ENCODE measurements at regions not wholly inside any gene's neighbourhood (a gene's known extent, or its start where the extent isn't known, plus 50 kb on each side); places are given as distances from the start of the nearest gene placed in this dataset.

- no peaks in the 10 kb centered on the region for H3K4me1 ChIP-seq (ENCODE audit: control insufficient read depth, extremely low read depth, insufficient read depth, low read length)
- H3K27ac ChIP-seq (ENCODE audit: control insufficient read depth, insufficient read depth, low read length), result no peak overlapping the region
- dilution Hi-C loops (cut with MboI; ENCODE audit: extremely low pct_ligation_motif_present, low sequenced_read_pairs), result no loop called here
- DNase-seq (ENCODE audit: low read depth, low spot score) (no peak), FAIRE-seq (no peak)
- no peaks in the 10 kb centered on the region for H3K27me3 ChIP-seq (ENCODE audit: control insufficient read depth, extremely low read depth, insufficient read depth, low read length)
- no peak for TF ChIP-seq EZH2 (IDR thresholded peaks at IDR 0.05; ENCODE audit: low read length)
- no peak for TF ChIP-seq CTCF (optimal IDR thresholded peaks at IDR 0.05 in 1 of 3, IDR thresholded peaks at IDR 0.05 in 1 of 3, conservative IDR thresholded peaks at IDR 0.05 in 1 of 3; ENCODE audit: extremely low read depth in 1 of 3, insufficient read depth in 2 of 3, low read length in 3 of 3)
- H4K20me1 ChIP-seq (ENCODE audit: control insufficient read depth, extremely low read depth, insufficient read depth, low read length), result no peaks in the 10 kb centered on the region
- no peaks in the 10 kb centered on the region for H3K9me1 ChIP-seq (ENCODE audit: control insufficient read depth, extremely low read depth, insufficient read depth, low read length)
- H3K9me3 ChIP-seq (ENCODE audit: control insufficient read depth, low read depth, low read length), result no peaks in the 10 kb centered on the region
- H3K36me3 ChIP-seq (ENCODE audit: control insufficient read depth in 2 of 2, extremely low read depth in 1 of 2, insufficient read depth in 2 of 2, low read length in 2 of 2), result no peaks in the 10 kb centered on the region
- no peak overlapping the region for H3K4me2 ChIP-seq (ENCODE audit: control insufficient read depth, extremely low read depth, insufficient read depth, low read depth, low read length)
- H3K4me3 ChIP-seq (ENCODE audit: control insufficient read depth in 2 of 3, extremely low read depth in 1 of 3, insufficient read depth in 2 of 3, low read depth in 1 of 3, low read length in 3 of 3), result no peak overlapping the region
- no peak overlapping the region for H2AFZ ChIP-seq (ENCODE audit: control insufficient read depth, low read length)
- H3K9ac ChIP-seq (ENCODE audit: control insufficient read depth, extremely low read depth, insufficient read depth, low read length), result no peak overlapping the region
- H3K79me2 ChIP-seq (ENCODE audit: control insufficient read depth, insufficient read depth, low read length), result no peaks in the 10 kb centered on the region
These were observed 335.5 kb upstream of the NT5C1B start for GRCh38 chr2:18924886-18925285.

GRCh38 chr2:18924386-18924785, 335.0 kb upstream of the NT5C1B start:
- Histone ChIP-seq H4K20me1 (ENCODE audit: control insufficient read depth, extremely low read depth, insufficient read depth, low read length) (no peaks in the 10 kb centered on the region), H3K27ac (ENCODE audit: control insufficient read depth, insufficient read depth, low read length) (no peak overlapping the region), H3K36me3 (ENCODE audit: control insufficient read depth in 2 of 2, extremely low read depth in 1 of 2, insufficient read depth in 2 of 2, low read length in 2 of 2) (no peaks in the 10 kb centered on the region), H3K27me3 (ENCODE audit: control insufficient read depth, extremely low read depth, insufficient read depth, low read length) (no peaks in the 10 kb centered on the region), H3K9me1 (ENCODE audit: control insufficient read depth, extremely low read depth, insufficient read depth, low read length) (no peaks in the 10 kb centered on the region), H3K79me2 (ENCODE audit: control insufficient read depth, insufficient read depth, low read length) (no peaks in the 10 kb centered on the region), H3K4me3 (ENCODE audit: control insufficient read depth in 2 of 3, extremely low read depth in 1 of 3, insufficient read depth in 2 of 3, low read depth in 1 of 3, low read length in 3 of 3) (no peak overlapping the region), H3K4me2 (ENCODE audit: control insufficient read depth, extremely low read depth, insufficient read depth, low read depth, low read length) (no peak overlapping the region), H3K9me3 (ENCODE audit: control insufficient read depth, low read depth, low read length) (no peaks in the 10 kb centered on the region), H2AFZ (ENCODE audit: control insufficient read depth, low read length) (no peak overlapping the region), H3K4me1 (ENCODE audit: control insufficient read depth, extremely low read depth, insufficient read depth, low read length) (no peaks in the 10 kb centered on the region), H3K9ac (ENCODE audit: control insufficient read depth, extremely low read depth, insufficient read depth, low read length) (no peak overlapping the region)
- dilution Hi-C loops (cut with MboI; ENCODE audit: extremely low pct_ligation_motif_present, low sequenced_read_pairs), result no loop called here
- no peak for TF ChIP-seq CTCF (optimal IDR thresholded peaks at IDR 0.05 in 1 of 3, IDR thresholded peaks at IDR 0.05 in 1 of 3, conservative IDR thresholded peaks at IDR 0.05 in 1 of 3; ENCODE audit: extremely low read depth in 1 of 3, insufficient read depth in 2 of 3, low read length in 3 of 3)
- no peak for TF ChIP-seq EZH2 (IDR thresholded peaks at IDR 0.05; ENCODE audit: low read length)
- DNase-seq (ENCODE audit: low read depth, low spot score) (no peak), FAIRE-seq (peak; percentile 23)

Measured in keratinocyte (primary cell).